H1 (cell line): ENCODE measurements at regions not wholly inside any gene's neighbourhood (a gene's known extent, or its start where the extent isn't known, plus 50 kb on each side); places are given as distances from the start of the nearest gene placed in this dataset.

Experiments
- CTCF ChIA-PET: fragments of 300-600 bp; sonication (Branson Sonifier 250); formaldehyde crosslinking; loops from one replicate; lab custom pipeline; 2021; ENCODE audit not compliant: partially characterized antibody; lab: Charles Lee
- POLR2A ChIA-PET: fragments of 300-600 bp; sonication (Branson Sonifier 250); formaldehyde crosslinking; loops from one replicate; lab custom pipeline; 2021; ENCODE audit warnings: inconsistent platforms; ENCODE audit not compliant: partially characterized antibody; lab: Charles Lee
- DNase-seq, 2 experiments: peaks; one replicate each; pipeline versions ENCODE4 v3.0.0 to v3.0.0-alpha.2; 2010 to 2022; ENCODE audit warnings: low spot score in 2 of 2, low read depth in 1 of 2, mixed read lengths in 1 of 2
- FAIRE-seq: peaks from 2 replicates; lab custom pipeline; 2011; peaks lifted over from hg19 to GRCh38; lab: Jason Lieb, UNC
- H2AFZ ChIP-seq: 2 replicates; pipeline ENCODE4 v1.8.1; 2012; ENCODE audit warnings: low read length, inconsistent platforms
- H2AK5ac ChIP-seq: 2 replicates; pipeline ENCODE4 v1.6.1; 2013; ENCODE audit warnings: low read depth, low read length
- H2BK120ac ChIP-seq: replicated peaks from 2 replicates; pipeline ENCODE3; 2013; ENCODE audit warnings: low read depth, low read length, inconsistent platforms
- H2BK12ac ChIP-seq: 2 replicates; pipeline ENCODE4 v1.6.1; 2013; ENCODE audit warnings: low read depth, low read length
- H2BK15ac ChIP-seq: 2 replicates; pipeline ENCODE4 v1.6.1; 2013; ENCODE audit warnings: low read length
- H2BK20ac ChIP-seq: 2 replicates; pipeline ENCODE4 v1.6.1; 2013; ENCODE audit warnings: low read length
- H2BK5ac ChIP-seq: 2 replicates; pipeline ENCODE4 v1.6.1; 2013; ENCODE audit warnings: low read depth, low read length
- H3K14ac ChIP-seq: 2 replicates; pipeline ENCODE4 v1.6.1; 2013; ENCODE audit warnings: inconsistent platforms; ENCODE audit not compliant: insufficient read length
- H3K18ac ChIP-seq: 2 replicates; pipeline ENCODE4 v1.6.1; 2013; ENCODE audit warnings: low read length; ENCODE audit errors: extremely low read depth
- H3K23ac ChIP-seq: 2 replicates; pipeline ENCODE4 v1.6.1; 2013; ENCODE audit warnings: inconsistent platforms; ENCODE audit not compliant: insufficient read length
- H3K23me2 ChIP-seq: 2 replicates; pipeline ENCODE4 v1.6.1; 2013; ENCODE audit warnings: low read depth, low read length
- H3K27ac ChIP-seq: 2 replicates; pipeline ENCODE4 v1.6.1; 2011; ENCODE audit warnings: low read depth, low read length, inconsistent platforms
- H3K27me3 ChIP-seq, 4 experiments: replicated peaks in 1 of 4; 1 replicate in 1 of 4; 2 replicates in 3 of 4; pipeline versions ENCODE4 v1.6.1 to v1.8.1; 2011 to 2013; ENCODE audit warnings: low read length in 3 of 4, mild to moderate bottlenecking in 3 of 4, inconsistent platforms in 2 of 4, mixed read lengths in 2 of 4, moderate library complexity in 1 of 4; ENCODE audit not compliant: control insufficient read depth in 3 of 4, insufficient read depth in 3 of 4; ENCODE audit errors: extremely low read depth in 1 of 4
- H3K36me3 ChIP-seq, 4 experiments: 2 replicates each; pipeline versions ENCODE4 v1.6.1 to v1.8.1; 2011 to 2013; ENCODE audit warnings: mild to moderate bottlenecking in 4 of 4, low read length in 3 of 4, moderate library complexity in 2 of 4, control low read depth in 1 of 4, inconsistent platforms in 1 of 4; ENCODE audit not compliant: insufficient read depth in 4 of 4, control insufficient read depth in 2 of 4
- H3K4ac ChIP-seq: replicated peaks from 2 replicates; pipeline ENCODE3; 2013; ENCODE audit warnings: low read length, low read depth, mixed read lengths, inconsistent platforms; ENCODE audit not compliant: insufficient read length
- H3K4me1 ChIP-seq, 4 experiments: replicated peaks in 1 of 4; 1 replicate in 1 of 4; 2 replicates in 3 of 4; pipeline versions ENCODE4 v1.6.1 to v1.8.1; 2011 to 2013; ENCODE audit warnings: low read length in 3 of 4, inconsistent platforms in 2 of 4, mixed read lengths in 1 of 4; ENCODE audit not compliant: insufficient read depth in 4 of 4, control insufficient read depth in 3 of 4
- H3K4me2 ChIP-seq, 2 experiments: 2 replicates each; pipeline versions ENCODE4 v1.6.1 to v1.8.1; 2011 to 2013; ENCODE audit warnings: low read depth in 2 of 2, low read length in 2 of 2, control low read depth in 1 of 2, inconsistent platforms in 1 of 2, mild to moderate bottlenecking in 1 of 2; ENCODE audit not compliant: insufficient read depth in 1 of 2
- H3K4me3 ChIP-seq, 4 experiments: fragments of 200-600, 300-600 bp in 1 of 4; sonication (generic), shearing (Covaris generic), sonication (Bioruptor Twin) in 1 of 4; 2 replicates each; pipeline versions ENCODE4 v1.5.1 to v1.8.1; 2011 to 2016; ENCODE audit warnings: low read length in 4 of 4, low read depth in 3 of 4, control low read depth in 2 of 4, inconsistent platforms in 2 of 4, mild to moderate bottlenecking in 2 of 4, mixed read lengths in 1 of 4, moderate library complexity in 1 of 4; ENCODE audit not compliant: insufficient read depth in 2 of 4; ENCODE audit errors: extremely low read depth in 1 of 4
- H3K56ac ChIP-seq: replicated peaks from 2 replicates; pipeline ENCODE3; 2013; ENCODE audit warnings: low read depth, mild to moderate bottlenecking, mixed read lengths, low read length, inconsistent platforms; ENCODE audit not compliant: insufficient read length
- H3K79me1 ChIP-seq: 2 replicates; pipeline ENCODE4 v1.6.1; 2013; ENCODE audit warnings: low read depth, low read length, control low read depth
- H3K79me2 ChIP-seq, 2 experiments: 2 replicates each; pipeline versions ENCODE4 v1.6.1 to v1.8.1; 2012 to 2013; ENCODE audit warnings: low read length in 2 of 2, mild to moderate bottlenecking in 2 of 2, inconsistent platforms in 1 of 2; ENCODE audit not compliant: insufficient read depth in 2 of 2, control insufficient read depth in 1 of 2
- H3K9ac ChIP-seq, 4 experiments: replicated peaks in 1 of 4; 1 replicate in 1 of 4; 2 replicates in 3 of 4; pipeline versions ENCODE4 v1.6.1 to v1.8.1; 2011 to 2013; ENCODE audit warnings: low read depth in 3 of 4, low read length in 3 of 4, control low read depth in 2 of 4, mild to moderate bottlenecking in 2 of 4, moderate library complexity in 2 of 4, inconsistent platforms in 1 of 4; ENCODE audit errors: extremely low read depth in 1 of 4
- H3K9me3 ChIP-seq, 2 experiments: 2 replicates each; pipeline versions ENCODE4 v1.6.1 to v1.8.1; 2012 to 2013; ENCODE audit warnings: mild to moderate bottlenecking in 2 of 2, moderate library complexity in 2 of 2, control low read depth in 1 of 2, inconsistent platforms in 1 of 2, low read depth in 1 of 2, low read length in 1 of 2, mixed read lengths in 1 of 2; ENCODE audit not compliant: insufficient read depth in 2 of 2
- H4K20me1 ChIP-seq, 2 experiments: replicated peaks in 1 of 2; 2 replicates each; pipeline versions ENCODE3 to v1.8.1; 2011 to 2013; ENCODE audit warnings: inconsistent platforms in 2 of 2, low read length in 2 of 2, mild to moderate bottlenecking in 1 of 2; ENCODE audit not compliant: insufficient read depth in 2 of 2, control insufficient read depth in 1 of 2
- H4K5ac ChIP-seq: 2 replicates; pipeline ENCODE4 v1.6.1; 2013; ENCODE audit warnings: low read length, low read depth, mixed read lengths, inconsistent platforms; ENCODE audit not compliant: insufficient read length
- H4K8ac ChIP-seq: 2 replicates; pipeline ENCODE4 v1.8.0; 2013; ENCODE audit warnings: mild to moderate bottlenecking, moderate library complexity, low read length, inconsistent platforms; ENCODE audit not compliant: insufficient read depth; ENCODE audit errors: extremely low read depth
- H4K91ac ChIP-seq: replicated peaks from 2 replicates; pipeline ENCODE3; 2013; ENCODE audit warnings: low read length, mixed read lengths, inconsistent platforms; ENCODE audit not compliant: insufficient read length
- BACH1 ChIP-seq: IDR thresholded peaks from 2 replicates; pipeline ENCODE4 v1.6.1; 2012; ENCODE audit warnings: low read length, improper control_type of control experiment
- BCL11A ChIP-seq, 2 experiments: IDR thresholded peaks; one replicate each; pipeline ENCODE4 v1.6.1; 2011; ENCODE audit warnings: low read depth in 2 of 2, low read length in 2 of 2, mild to moderate bottlenecking in 2 of 2
- CEBPB ChIP-seq: IDR thresholded peaks from 2 replicates; pipeline ENCODE4 v1.6.1; 2012; ENCODE audit warnings: low read depth, low read length
- EGR1 ChIP-seq: IDR thresholded peaks from 2 replicates; pipeline ENCODE4 v1.6.1; 2011; ENCODE audit warnings: low read depth, low read length, borderline replicate concordance
- RXRA ChIP-seq: IDR thresholded peaks from 2 replicates; pipeline ENCODE4 v1.6.1; 2011; ENCODE audit warnings: low read depth, mild to moderate bottlenecking, low read length, moderate library complexity; ENCODE audit not compliant: insufficient read depth
- WGBS, 2 experiments: shearing (Covaris generic) in 1 of 2; methylation state at CpG; one replicate each; pipeline versions ENCODE4 v1.1.6 to v1.1.7; 2013 to 2015; ENCODE audit warnings: low lambda C conversion rate in 2 of 2, mixed read lengths in 2 of 2, inconsistent platforms in 1 of 2, low coverage in 1 of 2, missing lambda C conversion rate in 1 of 2; ENCODE audit not compliant: insufficient replicate concordance in 2 of 2, insufficient coverage in 1 of 2, insufficient read length in 1 of 2; ENCODE audit errors: extremely low coverage in 1 of 2, missing lambda C conversion rate in 1 of 2; 5-methylcytosine and 5-hydroxymethylcytosine counted together

GRCh38 chr4:43136752-43137151 lies 244.2 kb downstream of the GRXCR1 start:
- FAIRE-seq (no peak), DNase-seq (no peak)
- no peak overlapping the region for H3K4me3 ChIP-seq
- H4K8ac ChIP-seq, result no peak overlapping the region
- H3K27ac ChIP-seq, result no peak overlapping the region
- no peak overlapping the region for H3K4me2 ChIP-seq
- H3K4me1 ChIP-seq, result peaks cover 0 to 3% (median 0%) of the 10 kb centered on the region in 4 experiments; a peak in 1 of 7 replicates
- H3K79me2 ChIP-seq, result no peaks in the 10 kb centered on the region
- no peak overlapping the region for H3K4ac ChIP-seq
- H3K14ac ChIP-seq, result no peak overlapping the region
- H2BK5ac ChIP-seq, result no peak overlapping the region
- ChIA-PET POLR2A (no interaction called here), CTCF (no interaction called here)
- no peak overlapping the region for H3K56ac ChIP-seq
- no peak overlapping the region for H2AK5ac ChIP-seq
- no peak overlapping the region for H4K5ac ChIP-seq
- no peak overlapping the region for H3K18ac ChIP-seq
- H2BK20ac ChIP-seq, result no peak overlapping the region
- H3K23me2 ChIP-seq, result no peaks in the 10 kb centered on the region
- no peaks in the 10 kb centered on the region for H4K20me1 ChIP-seq
- H4K91ac ChIP-seq, result no peak overlapping the region
- 95% methylated on average over 1 of the region's 1 CpG; no CpG with 5 or more reads in 1 of the 2 experiments for WGBS, 2 experiments
- H3K23ac ChIP-seq, result no peak overlapping the region
- H3K36me3 ChIP-seq, result no peaks in the 10 kb centered on the region
- H2BK15ac ChIP-seq, result no peak overlapping the region
- H2AFZ ChIP-seq, result no peak overlapping the region
- no peaks in the 10 kb centered on the region for H3K79me1 ChIP-seq
- H2BK12ac ChIP-seq, result no peak overlapping the region
- no peak overlapping the region for H2BK120ac ChIP-seq
- TF ChIP-seq RXRA (no peak), EGR1 (no peak), BCL11A (IDR thresholded peaks at IDR 0.05; ENCODE audit: low read depth in 2 of 2, low read length in 2 of 2) (no peak), CEBPB (no peak), BACH1 (no peak)
- no peaks in the 10 kb centered on the region; a peak in 1 of 4 replicates for H3K9me3 ChIP-seq
- peaks cover 0 to 2% (median 0%) of the 10 kb centered on the region in 4 experiments; a peak in 1 of 7 replicates for H3K27me3 ChIP-seq
- no peak overlapping the region for H3K9ac ChIP-seq
